Mucosa of descending colon (tissue), 3 donors: ENCODE measurements at regions not wholly inside any gene's neighbourhood (a gene's known extent, or its start where the extent isn't known, plus 50 kb on each side); places are given as distances from the start of the nearest gene placed in this dataset.
A peak's percentile ranks its signal among the peaks of the same experiment; 100 is the strongest.

Source experiments
- ATAC-seq: fragments of 200-7000 bp; cut with Tn5 transposase; one replicate; pipeline ENCODE4 v1.9.1; 2020; ENCODE audit warnings: mild to moderate bottlenecking, moderate library complexity
- DNase-seq, 3 donors: peaks; one replicate each; pipeline ENCODE4 v3.0.0-alpha.2; 2020
- H3K36me3 ChIP-seq: fragments of 200-600 bp; one replicate; pipeline ENCODE4 v1.8.0; 2021; ENCODE audit warnings: low read depth, mild to moderate bottlenecking
- H3K4me1 ChIP-seq: fragments of 200-600 bp; one replicate; pipeline ENCODE4 v1.8.0; 2021; ENCODE audit warnings: low read depth, mild to moderate bottlenecking
- H3K4me3 ChIP-seq: fragments of 200-600 bp; one replicate; pipeline ENCODE4 v1.8.0; 2021; ENCODE audit warnings: mild to moderate bottlenecking
- H3K9me3 ChIP-seq: fragments of 200-600 bp; one replicate; pipeline ENCODE4 v1.8.0; 2021; ENCODE audit warnings: mild to moderate bottlenecking
- intact Hi-C, 2 donors: fragments of 100-400 bp; cut with DNase I in 1 of 2; cut with micrococcal nuclease in 1 of 2; formaldehyde crosslinking; loops; one replicate each; pipeline versions ENCODE4 v1.11.0 to v1.11.1; 2022; cut with DNase I, micrococcal nuclease
- TF ChIP-seq, protein P1 (sequence below): fragments of 200-600 bp; IDR thresholded peaks from one replicate; pipeline ENCODE4 v1.8.0; 2022; ENCODE audit warnings: antibody characterized with exemption, mild to moderate bottlenecking
- donor health status: DM: no; HTN: no; CAD: no; lungs with moderate emphysema.
- donor health status: DM: no; HTN: no; CAD: no.
- donor health status: DM: no; HTN: yes; CAD: no.

GRCh38 chr5:42974536-42974935, 65.6 kb downstream of the ANXA2R start:
- ATAC-seq (no peak), DNase-seq (no peak)
- Histone ChIP-seq H3K9me3 (peaks cover 3% of the 10 kb centered on the region), H3K36me3 (no peaks in the 10 kb centered on the region), H3K4me3 (no peak overlapping the region), H3K4me1 (no peaks in the 10 kb centered on the region)
- TF ChIP-seq, protein P1, sequence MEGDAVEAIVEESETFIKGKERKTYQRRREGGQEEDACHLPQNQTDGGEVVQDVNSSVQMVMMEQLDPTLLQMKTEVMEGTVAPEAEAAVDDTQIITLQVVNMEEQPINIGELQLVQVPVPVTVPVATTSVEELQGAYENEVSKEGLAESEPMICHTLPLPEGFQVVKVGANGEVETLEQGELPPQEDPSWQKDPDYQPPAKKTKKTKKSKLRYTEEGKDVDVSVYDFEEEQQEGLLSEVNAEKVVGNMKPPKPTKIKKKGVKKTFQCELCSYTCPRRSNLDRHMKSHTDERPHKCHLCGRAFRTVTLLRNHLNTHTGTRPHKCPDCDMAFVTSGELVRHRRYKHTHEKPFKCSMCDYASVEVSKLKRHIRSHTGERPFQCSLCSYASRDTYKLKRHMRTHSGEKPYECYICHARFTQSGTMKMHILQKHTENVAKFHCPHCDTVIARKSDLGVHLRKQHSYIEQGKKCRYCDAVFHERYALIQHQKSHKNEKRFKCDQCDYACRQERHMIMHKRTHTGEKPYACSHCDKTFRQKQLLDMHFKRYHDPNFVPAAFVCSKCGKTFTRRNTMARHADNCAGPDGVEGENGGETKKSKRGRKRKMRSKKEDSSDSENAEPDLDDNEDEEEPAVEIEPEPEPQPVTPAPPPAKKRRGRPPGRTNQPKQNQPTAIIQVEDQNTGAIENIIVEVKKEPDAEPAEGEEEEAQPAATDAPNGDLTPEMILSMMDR: no peak
- intact Hi-C loops: no loop called here

DNA sequence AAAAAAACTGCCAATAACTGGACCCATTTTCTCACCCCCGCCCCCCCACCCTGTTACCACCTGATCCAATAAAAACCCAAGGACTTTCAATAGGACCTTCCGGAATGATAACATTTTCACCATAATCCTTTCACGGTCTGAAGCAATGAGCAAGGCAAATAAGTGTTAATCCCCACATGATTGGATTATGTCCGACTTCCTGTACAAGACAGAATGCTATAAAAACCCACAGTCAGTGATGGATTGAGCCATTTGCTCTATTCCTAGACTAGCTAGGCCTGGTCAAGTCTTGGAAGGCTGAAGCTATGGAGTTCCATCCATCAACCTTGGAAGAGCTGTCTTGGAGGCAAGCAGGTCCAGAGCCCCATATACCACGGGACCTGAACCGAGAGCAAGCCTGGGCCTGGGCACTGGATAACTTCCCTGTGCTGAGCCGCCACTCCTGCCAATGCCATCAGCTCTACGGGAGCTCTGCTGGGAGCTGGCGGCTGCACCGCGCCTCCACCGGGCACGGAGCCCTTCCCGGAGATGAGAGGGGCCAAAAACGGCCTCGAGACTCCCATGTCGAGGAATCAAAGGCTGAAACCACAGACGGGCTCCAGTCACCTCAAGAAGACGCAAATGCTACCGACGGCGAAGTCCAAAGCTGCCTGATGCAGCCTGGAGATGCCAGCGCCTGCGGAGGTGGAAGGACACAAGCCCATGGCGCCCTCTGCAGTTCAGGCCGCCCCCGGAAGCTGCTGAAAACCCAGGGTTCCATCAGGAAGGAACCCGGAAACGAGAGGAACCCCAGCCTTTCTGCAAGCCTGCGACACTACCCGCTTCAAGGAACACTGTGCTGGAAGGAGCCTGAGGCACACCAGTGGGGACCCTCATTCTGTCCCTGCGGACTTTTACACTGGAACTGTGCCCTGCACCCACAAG, 69.2 kb downstream of the ANXA2R start:
- ATAC-seq (no peak), DNase-seq (peak in 1 of 3 donors; percentile 28)
- TF ChIP-seq, protein P1: no peak
- H3K4me3 ChIP-seq: no peak overlapping the region
- intact Hi-C loops: no loop called here
- H3K4me1 ChIP-seq: no peaks in the 10 kb centered on the region
- H3K36me3 ChIP-seq: no peaks in the 10 kb centered on the region
- no peaks in the 10 kb centered on the region for H3K9me3 ChIP-seq

- TF ChIP-seq, protein P1: no peak
- DNase-seq: no peak
- Histone ChIP-seq H3K4me1 (no peaks in the 10 kb centered on the region), H3K4me3 (no peak overlapping the region), H3K36me3 (no peaks in the 10 kb centered on the region), H3K9me3 (no peaks in the 10 kb centered on the region)
- ATAC-seq: no peak
- intact Hi-C loops: no loop called here
These were observed 74.2 kb downstream of the ANXA2R start for GRCh38 chr5:42965934-42966333.

- TF ChIP-seq, protein P1: no peak
- no peaks in the 10 kb centered on the region for H3K9me3 ChIP-seq
- no peaks in the 10 kb centered on the region for H3K36me3 ChIP-seq
- ATAC-seq (no peak), DNase-seq (no peak)
- no peak overlapping the region for H3K4me3 ChIP-seq
- intact Hi-C loops: no loop called here
- no peaks in the 10 kb centered on the region for H3K4me1 ChIP-seq
These were observed 76.7 kb downstream of the ANXA2R start for GRCh38 chr5:42963412-42963811.

GRCh38 chr5:42962124-42962523, 78.0 kb downstream of the ANXA2R start:
- H3K36me3 ChIP-seq: no peaks in the 10 kb centered on the region
- TF ChIP-seq, protein P1: no peak
- H3K4me1 ChIP-seq: no peaks in the 10 kb centered on the region
- no peaks in the 10 kb centered on the region for H3K9me3 ChIP-seq
- no peak overlapping the region for H3K4me3 ChIP-seq
- no peak for DNase-seq
- intact Hi-C loops: no loop called here
- no peak for ATAC-seq
